WERI-Rb-1 (cell line): ENCODE measurements at regions not wholly inside any gene's neighbourhood (a gene's known extent, or its start where the extent isn't known, plus 50 kb on each side); places are given as distances from the start of the nearest gene placed in this dataset.

ENCODE experiments used
- DNase-seq: peaks from one replicate; pipeline ENCODE4 v3.0.0-alpha.2; 2020
- H3K27ac ChIP-seq: fragments of 250-450 bp; sonication (Bioruptor Pico); 2 replicates; pipeline ENCODE4 v1.5.1; 2020; ENCODE audit warnings: mild to moderate bottlenecking, moderate library complexity
- H3K27me3 ChIP-seq: fragments of 250-450 bp; sonication (Bioruptor Pico); 2 replicates; pipeline ENCODE4 v1.5.1; 2021; ENCODE audit warnings: mild to moderate bottlenecking, low read depth, moderate library complexity; ENCODE audit not compliant: insufficient read depth, severe bottlenecking
- H3K36me3 ChIP-seq: fragments of 250-450 bp; sonication (Bioruptor Pico); 2 replicates; pipeline ENCODE4 v1.5.1; 2020; ENCODE audit warnings: mild to moderate bottlenecking, moderate library complexity
- H3K4me3 ChIP-seq: 2 replicates; pipeline ENCODE4 v1.5.1; 2011; ENCODE audit warnings: low read depth, mild to moderate bottlenecking, control low read depth, low read length
- H3K9me3 ChIP-seq: fragments of 250-450 bp; sonication (Bioruptor Pico); 2 replicates; pipeline ENCODE4 v1.5.1; 2021; ENCODE audit warnings: mild to moderate bottlenecking, moderate library complexity; ENCODE audit not compliant: severe bottlenecking
- CTCF ChIP-seq: IDR thresholded peaks from 2 replicates; pipeline ENCODE4 v1.5.1; 2011; ENCODE audit warnings: low read depth, mild to moderate bottlenecking, control low read depth, inconsistent platforms, low read length

GRCh38 chr18:38971881-38972280, 1406.3 kb upstream of the CELF4 start:
- H3K9me3 ChIP-seq: no peaks in the 10 kb centered on the region
- no peaks in the 10 kb centered on the region for H3K27me3 ChIP-seq
- no peak overlapping the region for H3K4me3 ChIP-seq
- H3K27ac ChIP-seq: no peak overlapping the region
- H3K36me3 ChIP-seq: no peaks in the 10 kb centered on the region
- TF ChIP-seq CTCF: no peak
- no peak for DNase-seq

GRCh38 chr18:38966841-38967240, 1401.2 kb upstream of the CELF4 start:
- no peak for DNase-seq
- H3K9me3 ChIP-seq: no peaks in the 10 kb centered on the region
- no peak overlapping the region for H3K27ac ChIP-seq
- no peaks in the 10 kb centered on the region for H3K36me3 ChIP-seq
- TF ChIP-seq CTCF: no peak
- no peaks in the 10 kb centered on the region for H3K27me3 ChIP-seq
- no peak overlapping the region for H3K4me3 ChIP-seq

- Histone ChIP-seq H3K36me3 (no peaks in the 10 kb centered on the region), H3K4me3 (no peak overlapping the region), H3K27ac (no peak overlapping the region), H3K9me3 (no peaks in the 10 kb centered on the region), H3K27me3 (no peaks in the 10 kb centered on the region)
- DNase-seq: no peak
- no peak for TF ChIP-seq CTCF
Measured at GRCh38 chr18:38963943-38964660, 1398.5 kb upstream of the CELF4 start.

GRCh38 chr18:38961880-38962279, 1396.3 kb upstream of the CELF4 start:
- no peak for DNase-seq
- H3K36me3 ChIP-seq: no peaks in the 10 kb centered on the region
- TF ChIP-seq CTCF: no peak
- H3K27ac ChIP-seq: no peak overlapping the region
- H3K4me3 ChIP-seq: no peak overlapping the region
- H3K27me3 ChIP-seq: no peaks in the 10 kb centered on the region
- H3K9me3 ChIP-seq: no peaks in the 10 kb centered on the region

- Histone ChIP-seq H3K36me3 (no peaks in the 10 kb centered on the region), H3K27ac (no peak overlapping the region), H3K27me3 (no peaks in the 10 kb centered on the region), H3K9me3 (no peaks in the 10 kb centered on the region), H3K4me3 (no peak overlapping the region)
- no peak for TF ChIP-seq CTCF
- DNase-seq: no peak
Measured at GRCh38 chr18:38957736-38958135, 1392.1 kb upstream of the CELF4 start.

GRCh38 chr18:38956068-38956467, 1390.5 kb upstream of the CELF4 start:
- H3K27me3 ChIP-seq: no peaks in the 10 kb centered on the region
- TF ChIP-seq CTCF: no peak
- no peak for DNase-seq
- H3K9me3 ChIP-seq: no peaks in the 10 kb centered on the region
- H3K27ac ChIP-seq: no peak overlapping the region
- no peak overlapping the region for H3K4me3 ChIP-seq
- H3K36me3 ChIP-seq: no peaks in the 10 kb centered on the region
